ENCODE measurements at regions not wholly inside any gene's neighbourhood (a gene's known extent, or its start where the extent isn't known, plus 50 kb on each side); places are given as distances from the start of the nearest gene placed in this dataset.

GRCh38 chr17:77676237-77676661 is 282.3 kb upstream of the TNRC6C start (continued):
- TF ChIP-seq, protein P1, sequence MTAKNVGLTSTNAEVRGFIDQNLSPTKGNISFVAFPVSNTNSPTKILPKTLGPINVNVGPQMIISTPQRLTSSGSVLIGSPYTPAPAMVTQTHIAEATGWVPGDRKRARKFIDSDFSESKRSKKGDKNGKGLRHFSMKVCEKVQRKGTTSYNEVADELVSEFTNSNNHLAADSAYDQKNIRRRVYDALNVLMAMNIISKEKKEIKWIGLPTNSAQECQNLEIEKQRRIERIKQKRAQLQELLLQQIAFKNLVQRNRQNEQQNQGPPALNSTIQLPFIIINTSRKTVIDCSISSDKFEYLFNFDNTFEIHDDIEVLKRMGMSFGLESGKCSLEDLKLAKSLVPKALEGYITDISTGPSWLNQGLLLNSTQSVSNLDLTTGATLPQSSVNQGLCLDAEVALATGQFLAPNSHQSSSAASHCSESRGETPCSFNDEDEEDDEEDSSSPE (CRISPR knock-in tag; IDR thresholded peaks at IDR 0.05) = no peak
- TF ChIP-seq ZNF496 (CRISPR knock-in tag; IDR thresholded peaks at IDR 0.05; ENCODE audit: insufficient replicate concordance) = no peak
- TF ChIP-seq UBTF (CRISPR knock-in tag; IDR thresholded peaks at IDR 0.05) = no peak
- TF ChIP-seq MAZ (IDR thresholded peaks at IDR 0.05; ENCODE audit: borderline replicate concordance, low read depth, low read length) = no peak
- TF ChIP-seq MAZ (CRISPR knock-in tag; IDR thresholded peaks at IDR 0.05; ENCODE audit: low read depth) = no peak
- TF ChIP-seq MBD4 (IDR thresholded peaks at IDR 0.05; ENCODE audit: borderline replicate concordance, low read length) = no peak

- Histone ChIP-seq H3K79me2 (ENCODE audit: insufficient read depth, low read length) (no peaks in the 10 kb centered on the region), H2AFZ (ENCODE audit: low read length) (no peak overlapping the region), H3K27ac (ENCODE audit: extremely low read length, insufficient read depth, low read length) (no peak overlapping the region), H3K9me3 (ENCODE audit: low read length) (no peaks in the 10 kb centered on the region), H3K4me1 (ENCODE audit: insufficient read depth, low read length) (no peaks in the 10 kb centered on the region), H3K9ac (ENCODE audit: insufficient read depth, low read depth, low read length) (no peak overlapping the region), H3K4me3 (replicated peaks in 1 of 3; ENCODE audit: insufficient read depth in 1 of 3, low read depth in 2 of 3, low read length in 3 of 3) (no peak overlapping the region), H3K4me2 (ENCODE audit: low read depth, low read length) (no peak overlapping the region), H3K27me3 (ENCODE audit: control insufficient read depth in 1 of 2, insufficient read depth in 2 of 2, low read length in 2 of 2) (peaks cover 11 to 64% of the 10 kb centered on the region in 2 experiments; a peak in 4 of 5 replicates), H4K20me1 (ENCODE audit: insufficient read depth, low read length) (no peaks in the 10 kb centered on the region), H3K36me3 (replicated peaks in 1 of 2; ENCODE audit: control insufficient read depth in 1 of 2, insufficient read depth in 2 of 2, low read length in 2 of 2) (no peaks in the 10 kb centered on the region)
- ChIA-PET POLR2A (no interaction called here), CTCF (ENCODE audit: low intra/inter-chr PET ratio, low total read pairs) (no interaction called here)
- in situ Hi-C loops (cut with HindIII; ENCODE audit: extremely low pct_ligation_motif_present, low pct_unique_long_range_greater_than_20kb) = no loop called here
- BruUV-seq (replicated peaks) = no TSS peak
- no peak for FAIRE-seq
- no peak for DNase-seq (ENCODE audit: low spot score)
- WGBS (ENCODE audit: low lambda C conversion rate) = 42% methylated on average over 4 of the region's 4 CpGs
- intact Hi-C loops (cut with micrococcal nuclease; ENCODE audit: unreplicated experiment) = no loop called here
- ATAC-seq = no peak; the same call in 2 of the 3 replicates
- TF ChIP-seq ISX (CRISPR knock-in tag; conservative IDR thresholded peaks at IDR 0.05) (no peak), ZNF264 (CRISPR knock-in tag; IDR thresholded peaks at IDR 0.05) (no peak), SP2 (CRISPR knock-in tag; IDR thresholded peaks at IDR 0.05) (no peak), ZNF615 (CRISPR knock-in tag; IDR thresholded peaks at IDR 0.05; ENCODE audit: borderline replicate concordance) (no peak), SOX13 (IDR thresholded peaks at IDR 0.05) (no peak), SOX13 (CRISPR knock-in tag; conservative IDR thresholded peaks at IDR 0.05 in 1 of 2, IDR thresholded peaks at IDR 0.05 in 1 of 2) (no peak), ZNF773 (CRISPR knock-in tag; IDR thresholded peaks at IDR 0.05; ENCODE audit: borderline replicate concordance) (no peak), CHD4 (IDR thresholded peaks at IDR 0.05; ENCODE audit: borderline replicate concordance, low read length) (no peak), BATF2 (CRISPR knock-in tag; IDR thresholded peaks at IDR 0.05) (no peak), GTF2F1 (IDR thresholded peaks at IDR 0.05; ENCODE audit: low read length) (no peak), ZNF446 (CRISPR knock-in tag; IDR thresholded peaks at IDR 0.05) (no peak)
- TF ChIP-seq, protein P2, sequence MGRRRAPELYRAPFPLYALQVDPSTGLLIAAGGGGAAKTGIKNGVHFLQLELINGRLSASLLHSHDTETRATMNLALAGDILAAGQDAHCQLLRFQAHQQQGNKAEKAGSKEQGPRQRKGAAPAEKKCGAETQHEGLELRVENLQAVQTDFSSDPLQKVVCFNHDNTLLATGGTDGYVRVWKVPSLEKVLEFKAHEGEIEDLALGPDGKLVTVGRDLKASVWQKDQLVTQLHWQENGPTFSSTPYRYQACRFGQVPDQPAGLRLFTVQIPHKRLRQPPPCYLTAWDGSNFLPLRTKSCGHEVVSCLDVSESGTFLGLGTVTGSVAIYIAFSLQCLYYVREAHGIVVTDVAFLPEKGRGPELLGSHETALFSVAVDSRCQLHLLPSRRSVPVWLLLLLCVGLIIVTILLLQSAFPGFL (CRISPR knock-in tag; IDR thresholded peaks at IDR 0.05) = no peak
Measured at GRCh38 chr17:77677211-77677610, 281.3 kb upstream of the TNRC6C start.

All from HepG2 (cell line).